LNCAP (cell line): ENCODE measurements at regions not wholly inside any gene's neighbourhood (a gene's known extent, or its start where the extent isn't known, plus 50 kb on each side); places are given as distances from the start of the nearest gene placed in this dataset.

Experiments
- CTCF ChIP-seq: fragments of 450-650 bp; IDR thresholded peaks from 2 replicates; pipeline ENCODE4 v1.5.1; 2017; ENCODE audit warnings: mild to moderate bottlenecking

- no peak for TF ChIP-seq CTCF
Observed at GRCh38 chr2:103879101-103879500, 974.8 kb upstream of the POU3F3 start.

GRCh38 chr2:103880081-103880834, 973.7 kb upstream of the POU3F3 start:
- no peak for TF ChIP-seq CTCF

GRCh38 chr2:103887625-103888024, 966.3 kb upstream of the POU3F3 start:
- TF ChIP-seq CTCF, result no peak

- no peak for TF ChIP-seq CTCF
Observed at GRCh38 chr2:103896182-103896581, 957.7 kb upstream of the POU3F3 start.

- no peak for TF ChIP-seq CTCF
Observed at GRCh38 chr2:103898561-103898960, 955.4 kb upstream of the POU3F3 start.

- TF ChIP-seq CTCF, result no peak
Observed at GRCh38 chr2:103902347-103902746, 951.6 kb upstream of the POU3F3 start.

- no peak for TF ChIP-seq CTCF
Observed at GRCh38 chr2:103921161-103921560, 932.8 kb upstream of the POU3F3 start.

GRCh38 chr2:103942199-103942598, 911.7 kb upstream of the POU3F3 start:
- no peak for TF ChIP-seq CTCF
